NCI-H2227 treated with DMSO at 0.1 percent for 48 hours (cell line): ENCODE measurements at regions not wholly inside any gene's neighbourhood (a gene's known extent, or its start where the extent isn't known, plus 50 kb on each side); places are given as distances from the start of the nearest gene placed in this dataset.
"Not testable (repeated sequence)": the region's sequence is repeated elsewhere in the genome, so short reads cannot be mapped to it uniquely, and the experiment has no call there.

ENCODE experiments used
- DNase-seq: peaks from one replicate; lab custom pipeline; 2025; lab: John Stamatoyannopoulos, UW

- no peak for DNase-seq
These were observed 62.1 kb upstream of the TEKT1 start for GRCh38 chr17:6893382-6894205.

DNA sequence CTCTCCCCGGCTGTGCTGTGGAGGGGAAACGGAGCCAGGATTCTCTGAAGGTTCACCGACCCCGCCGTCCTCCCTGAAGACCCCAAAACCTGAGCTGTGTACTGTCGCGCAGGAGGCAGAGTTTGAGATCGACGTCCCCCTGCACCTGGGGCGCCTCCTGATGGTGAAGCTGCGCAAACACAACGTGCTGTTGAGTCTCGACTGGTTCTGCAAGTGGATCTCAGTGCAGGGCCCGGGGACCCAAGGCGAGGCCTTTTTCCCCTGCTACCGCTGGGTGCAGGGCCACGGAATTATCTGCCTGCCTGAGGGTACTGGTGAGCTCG is 62.6 kb upstream of the TEKT1 start:
- no peak for DNase-seq

DNA sequence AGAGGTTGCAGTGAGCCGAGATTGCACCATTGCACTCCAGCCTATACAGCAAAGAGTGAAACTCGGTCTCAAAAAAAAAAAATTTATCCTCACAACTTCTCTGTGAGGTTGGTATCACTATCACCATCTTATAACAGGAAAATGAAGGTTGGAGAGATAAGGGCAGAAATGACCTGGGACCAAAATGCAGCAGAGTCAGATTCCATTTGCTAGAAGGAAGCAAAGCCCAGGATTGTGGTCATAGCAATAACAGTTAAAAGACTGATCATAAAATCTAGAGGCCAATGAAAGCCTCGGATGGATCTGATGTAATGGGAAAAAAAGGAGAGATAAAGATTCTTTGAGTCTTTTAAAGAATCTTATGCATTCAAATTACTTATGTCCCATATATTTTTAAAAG is 69.6 kb upstream of the TEKT1 start:
- DNase-seq, result no peak

GRCh38 chr17:6903326-6903900 is 71.9 kb upstream of the TEKT1 start:
- no peak for DNase-seq

- DNase-seq, result no peak
These were observed 77.3 kb upstream of the TEKT1 start for GRCh38 chr17:6908807-6909206.

GRCh38 chr17:6910987-6911603 is 79.6 kb upstream of the TEKT1 start:
- DNase-seq, result peak; percentile 43

DNA sequence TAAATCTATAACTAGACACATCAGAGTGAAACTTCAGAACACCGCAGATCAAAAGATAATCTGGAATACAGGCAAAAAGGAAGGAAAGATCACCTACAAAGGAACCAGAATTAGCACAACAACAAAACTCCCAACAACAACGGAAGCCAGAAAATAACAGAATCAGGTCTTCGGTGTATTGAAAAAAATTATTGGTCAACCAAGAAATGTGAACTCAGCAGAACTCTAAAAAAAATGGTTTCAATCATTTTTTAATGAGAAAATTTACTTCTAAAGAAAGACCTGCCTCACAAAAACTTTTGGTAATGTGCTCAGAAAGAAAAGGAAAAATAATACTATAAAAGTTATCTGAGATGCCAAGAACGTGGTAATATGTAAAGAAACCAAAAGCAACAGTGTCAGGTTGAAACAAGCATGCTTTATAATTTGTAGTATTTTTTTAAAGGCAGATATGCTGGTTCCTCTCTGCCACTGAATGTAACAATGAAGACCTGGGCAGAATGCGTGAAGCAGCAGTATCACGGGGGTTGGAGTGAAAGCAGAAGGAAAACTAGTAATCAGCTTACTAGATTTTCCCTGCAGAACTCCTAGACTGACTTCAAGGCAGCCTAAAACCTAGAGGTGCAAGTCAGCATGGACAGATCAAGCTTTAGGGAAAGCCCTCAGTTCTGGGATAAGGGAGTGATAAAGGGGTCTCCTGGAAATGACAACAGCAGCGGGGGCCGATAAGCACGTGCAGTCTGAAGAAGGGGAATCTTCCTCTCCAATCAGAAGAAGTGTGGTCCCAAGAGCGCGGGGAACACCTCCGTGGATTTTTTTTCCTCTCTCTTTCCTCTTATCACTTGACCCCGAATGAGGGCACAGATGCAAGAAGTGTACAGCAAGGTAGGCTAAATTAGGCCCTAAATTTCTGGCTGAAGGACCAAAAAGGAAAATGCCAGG is 80.9 kb upstream of the TEKT1 start:
- DNase-seq, result no peak

DNA sequence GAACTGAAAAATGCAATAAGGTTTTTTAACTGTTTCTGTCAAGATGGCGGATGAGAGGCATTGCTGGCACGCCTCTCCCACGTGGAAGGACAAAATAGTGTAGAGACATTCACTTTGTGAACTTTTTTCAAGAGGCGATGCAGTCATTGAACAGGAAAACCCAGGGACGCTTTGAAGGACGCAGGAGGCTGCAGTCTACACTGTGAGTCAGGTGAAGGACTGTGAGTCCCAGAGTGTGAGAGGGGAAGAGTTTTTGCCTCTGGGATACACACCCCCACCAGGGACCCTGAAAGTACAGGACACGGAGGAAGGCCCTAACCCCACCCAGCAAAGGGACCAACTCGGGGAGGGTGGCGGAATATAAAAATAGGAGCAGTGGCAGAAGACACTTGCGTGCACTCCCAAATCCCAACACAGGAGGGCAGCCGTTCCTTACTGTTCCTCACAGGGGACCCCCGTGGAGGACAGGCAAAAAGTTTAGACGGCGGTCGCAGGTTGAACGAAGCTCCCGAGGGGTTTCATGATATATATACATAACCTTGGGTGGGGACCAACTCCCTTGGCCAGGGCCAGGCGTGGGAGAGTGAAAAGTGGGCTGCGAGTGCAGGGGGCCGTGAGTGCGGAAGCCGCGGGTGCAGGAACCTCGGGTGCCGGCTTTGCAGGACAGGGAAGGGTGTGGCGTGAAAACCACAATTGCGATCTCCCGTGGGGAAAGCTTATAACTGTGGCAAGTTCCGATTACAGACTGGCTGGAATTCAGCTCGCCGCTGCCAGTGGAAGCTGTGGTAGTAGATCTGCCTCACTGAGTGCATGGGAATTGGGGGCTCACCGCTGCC is 82.0 kb upstream of the ALOX12 start:
- DNase-seq, result peak; percentile 37

DNA sequence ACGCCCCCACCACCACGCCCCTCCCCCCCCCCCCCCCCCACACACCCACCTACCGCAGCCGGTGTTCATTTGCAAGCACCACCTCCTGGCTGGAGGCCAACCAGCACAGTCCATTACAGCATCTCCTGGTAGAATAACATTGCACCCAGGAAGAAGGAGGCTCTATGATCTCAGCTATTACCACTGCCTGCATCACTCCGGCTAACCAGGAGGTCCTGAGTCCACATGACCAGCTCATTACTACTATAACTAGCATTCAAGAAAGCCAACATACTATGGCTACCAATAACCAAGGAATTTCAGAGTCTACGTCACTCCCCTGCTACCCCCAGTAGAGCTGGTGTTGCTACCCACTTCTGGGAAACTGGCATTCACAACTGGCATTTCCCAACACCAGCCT is 81.1 kb upstream of the ALOX12 start:
- DNase-seq, result no peak

DNA sequence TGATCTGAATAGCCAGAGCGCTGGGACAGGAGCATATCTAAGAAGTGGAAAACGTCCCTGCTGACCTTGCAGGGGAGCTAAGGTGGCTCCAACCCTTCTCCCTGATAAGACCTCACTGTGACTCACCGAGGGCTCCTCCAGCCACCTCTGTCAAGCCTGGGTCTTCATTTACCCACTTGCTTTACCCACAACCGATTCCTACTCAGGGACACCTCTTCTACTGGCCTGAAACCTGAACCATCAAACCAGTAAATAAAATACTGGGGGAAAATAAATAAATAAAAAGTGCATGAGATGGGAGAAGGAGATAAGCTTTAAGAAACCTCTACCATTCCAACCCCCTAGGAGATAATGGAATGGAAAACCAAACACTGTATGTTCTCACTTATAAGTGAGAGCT is 80.2 kb upstream of the ALOX12 start:
- no peak for DNase-seq

- DNase-seq, result no peak
These were observed 76.7 kb upstream of the ALOX12 start for GRCh38 chr17:6919158-6919557.

DNA sequence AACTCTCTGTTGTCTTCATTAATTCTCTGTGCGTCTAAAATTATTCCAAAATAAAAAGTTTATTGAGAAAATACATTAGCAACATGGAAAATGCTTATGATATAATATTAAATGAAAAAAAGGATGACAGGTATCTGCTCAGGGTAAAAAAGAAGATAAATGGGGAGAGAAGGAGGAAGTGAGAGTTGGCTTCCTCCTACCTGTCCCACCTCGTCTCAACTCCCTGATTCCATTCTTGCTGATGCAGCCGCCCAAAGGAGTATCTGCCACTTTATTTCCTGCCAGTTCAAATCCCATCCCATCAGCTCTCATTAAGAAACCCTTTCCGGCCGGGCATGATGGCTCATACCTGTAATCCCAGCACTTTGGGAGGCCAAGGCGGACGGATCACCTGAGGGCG is 72.5 kb upstream of the ALOX12 start:
- DNase-seq, result no peak

DNA sequence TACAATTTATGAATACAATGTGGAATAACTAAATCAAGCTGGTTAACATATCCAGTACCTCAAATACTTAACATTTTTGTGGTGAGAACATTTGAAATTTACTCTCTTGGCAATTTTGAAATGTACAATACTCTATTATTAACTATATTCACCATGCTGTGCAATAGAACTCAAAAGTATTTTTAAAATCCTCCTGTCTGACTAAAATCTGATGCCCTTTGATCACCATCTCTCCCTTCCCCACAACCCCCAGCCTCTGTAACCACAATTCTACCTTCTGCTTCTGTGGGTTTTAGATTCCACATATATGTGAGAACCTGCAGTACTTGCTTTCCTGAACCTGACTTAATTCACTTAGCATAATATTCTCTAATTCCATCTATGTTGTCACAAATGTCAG is 71.6 kb upstream of the ALOX12 start:
- DNase-seq, result no peak

DNA sequence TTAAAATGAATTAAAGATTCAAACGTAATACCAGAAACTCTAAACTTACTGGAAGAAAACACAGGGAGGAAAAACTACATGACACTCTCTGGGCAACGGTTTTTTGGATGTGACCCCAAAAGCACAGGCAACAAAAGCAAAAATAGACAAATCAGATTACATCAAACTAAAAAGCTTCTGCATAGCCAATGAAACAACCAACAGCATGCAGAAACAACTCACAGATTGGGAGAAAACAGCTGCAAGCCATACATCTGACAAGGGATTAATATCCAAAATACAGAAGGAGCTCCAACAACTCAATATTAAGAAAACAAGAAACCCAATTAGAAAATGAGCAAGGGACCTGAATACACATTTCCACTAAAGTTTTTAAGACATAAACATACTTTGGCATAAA is 69.2 kb upstream of the ALOX12 start:
- no peak for DNase-seq

DNA sequence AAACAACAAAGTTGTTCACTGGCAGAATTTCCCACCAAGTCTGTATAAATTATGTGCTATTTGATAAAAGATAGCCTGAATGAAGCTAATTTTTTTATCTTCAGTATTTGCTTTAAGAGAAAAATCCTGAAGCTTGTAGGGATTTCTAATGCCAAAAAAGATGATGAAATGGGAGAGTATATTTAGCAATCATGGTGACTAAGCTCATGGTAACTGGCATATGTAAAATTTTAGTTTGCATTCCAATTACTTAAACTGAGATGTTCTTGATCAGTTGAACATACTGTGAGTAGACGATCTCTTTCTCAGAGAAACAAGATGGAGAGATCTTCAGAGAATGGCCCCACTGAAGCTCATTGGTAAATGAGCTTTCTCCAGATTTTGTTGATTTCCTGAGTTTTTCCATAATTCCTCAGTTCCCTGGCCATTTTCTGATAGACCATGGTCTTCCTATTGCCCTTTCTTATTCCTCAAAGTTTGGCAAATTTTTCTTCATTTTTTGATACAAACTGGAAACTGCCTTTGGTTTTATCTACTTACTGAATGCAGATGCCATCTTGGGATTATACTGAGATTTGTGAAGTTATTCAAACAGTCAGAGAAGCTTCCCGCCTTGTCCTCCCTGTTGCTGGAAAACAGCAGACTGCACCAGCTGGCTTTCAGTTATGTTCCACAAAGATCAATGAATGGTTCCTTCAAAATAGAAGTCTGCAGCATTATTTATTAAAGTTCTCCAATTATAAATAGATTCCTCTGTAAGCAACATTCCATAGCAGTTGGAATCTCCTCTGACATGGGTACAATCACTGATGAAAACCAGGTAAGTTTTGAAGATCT is 68.3 kb upstream of the ALOX12 start:
- DNase-seq, result no peak

GRCh38 chr17:6928193-6928592 is 67.7 kb upstream of the ALOX12 start:
- no peak for DNase-seq

DNA sequence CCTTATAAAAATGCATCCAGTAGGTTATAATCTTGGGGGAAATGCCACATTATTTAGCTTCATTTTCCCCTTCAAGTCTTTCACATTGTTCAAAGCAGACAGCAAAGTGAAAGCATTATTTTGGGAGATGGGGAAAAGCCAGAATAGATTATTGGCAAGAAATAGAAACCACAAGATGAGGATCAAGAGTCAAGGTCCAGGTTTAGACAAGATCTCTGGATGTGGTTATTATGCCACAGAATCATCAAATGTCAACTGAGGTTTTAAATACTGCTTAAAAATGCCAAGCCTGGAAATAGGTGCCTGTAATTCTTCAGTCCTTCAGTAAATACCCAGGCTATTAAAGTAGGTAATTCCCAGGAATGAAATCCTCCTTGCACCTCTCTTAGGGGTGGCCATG is 65.1 kb upstream of the ALOX12 start:
- no peak for DNase-seq

GRCh38 chr17:6934544-6934943 is 61.3 kb upstream of the ALOX12 start:
- not testable (repeated sequence) for DNase-seq

DNA sequence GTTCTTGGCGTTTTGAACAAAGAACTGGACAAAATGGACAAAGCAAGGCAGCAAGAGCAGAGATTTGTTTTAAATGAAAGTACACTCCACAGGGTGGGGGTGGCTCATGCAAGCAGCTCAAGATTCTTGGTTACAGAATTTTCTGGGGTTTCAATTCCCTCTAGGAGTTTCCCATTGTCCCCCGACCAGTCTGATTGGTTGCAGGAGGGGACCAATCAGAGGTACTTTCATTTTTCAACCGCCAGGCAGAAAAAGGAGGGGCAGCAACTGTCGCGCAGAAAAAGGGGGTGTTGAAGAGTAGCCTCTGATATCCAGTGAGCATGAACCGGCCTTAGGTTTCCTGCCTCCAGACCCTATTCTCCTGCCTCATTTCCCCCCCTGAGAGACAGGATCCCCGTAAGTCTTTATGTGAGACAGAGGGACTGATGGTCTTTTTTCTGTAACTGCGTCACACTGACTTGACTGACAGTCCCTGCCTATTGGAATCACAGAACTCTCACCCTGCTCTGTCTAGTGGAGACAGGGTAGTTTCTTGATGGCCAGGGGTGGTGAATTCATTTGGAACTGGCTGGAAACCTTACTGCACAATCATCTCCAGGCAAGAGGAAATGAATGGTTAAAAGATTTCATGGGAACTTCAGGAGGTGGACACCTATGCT is 59.4 kb upstream of the ALOX12 start:
- no peak for DNase-seq

GRCh38 chr17:6938637-6939036 is 57.2 kb upstream of the ALOX12 start:
- no peak for DNase-seq
